Upper lobe of right lung (tissue), 1 donor: ENCODE measurements at regions not wholly inside any gene's neighbourhood (a gene's known extent, or its start where the extent isn't known, plus 50 kb on each side); places are given as distances from the start of the nearest gene placed in this dataset.

Source experiments
- ATAC-seq: fragments of 200-7000 bp; cut with Tn5 transposase; one replicate; pipeline ENCODE4 v1.9.1; 2020; ENCODE audit warnings: mild to moderate bottlenecking, moderate library complexity
- DNase-seq: peaks from one replicate; pipeline ENCODE4 v3.0.0-alpha.2; 2020
- H3K27ac ChIP-seq: fragments of 200-600 bp; one replicate; pipeline ENCODE4 v1.8.0; 2022
- H3K27me3 ChIP-seq: fragments of 200-600 bp; one replicate; pipeline ENCODE4 v1.8.0; 2022; ENCODE audit warnings: mild to moderate bottlenecking
- H3K36me3 ChIP-seq: fragments of 200-600 bp; one replicate; pipeline ENCODE4 v1.8.0; 2022
- H3K4me1 ChIP-seq: fragments of 200-600 bp; one replicate; pipeline ENCODE4 v1.8.0; 2022
- H3K4me3 ChIP-seq: fragments of 200-600 bp; one replicate; pipeline ENCODE4 v1.8.0; 2022; ENCODE audit warnings: mild to moderate bottlenecking
- H3K9me3 ChIP-seq: fragments of 200-600 bp; one replicate; pipeline ENCODE4 v1.8.0; 2022
- CTCF ChIP-seq: fragments of 200-600 bp; IDR thresholded peaks from one replicate; pipeline ENCODE4 v1.8.0; 2022; ENCODE audit warnings: antibody characterized with exemption
- intact Hi-C: fragments of 100-400 bp; cut with DNase I; formaldehyde crosslinking; loops from one replicate; pipeline ENCODE4 v1.11.0; 2022
- donor health status: DM: no; HTN: yes; CAD: no; lungs with severe emphysema.

- H3K36me3 ChIP-seq = no peaks in the 10 kb centered on the region
- intact Hi-C loops = no loop called here
- ATAC-seq = no peak
- H3K9me3 ChIP-seq = no peaks in the 10 kb centered on the region
- no peaks in the 10 kb centered on the region for H3K4me1 ChIP-seq
- no peak for DNase-seq
- H3K27ac ChIP-seq = no peak overlapping the region
- TF ChIP-seq CTCF = no peak
- no peaks in the 10 kb centered on the region for H3K27me3 ChIP-seq
- H3K4me3 ChIP-seq = no peak overlapping the region
These were observed 60.5 kb upstream of the ADAMTS3 start for GRCh38 chr4:72629540-72629939.

- intact Hi-C loops = no loop called here
- no peak for DNase-seq
- H3K36me3 ChIP-seq = no peaks in the 10 kb centered on the region
- ATAC-seq = no peak
- no peak overlapping the region for H3K4me3 ChIP-seq
- no peak for TF ChIP-seq CTCF
- no peaks in the 10 kb centered on the region for H3K9me3 ChIP-seq
- H3K27ac ChIP-seq = no peak overlapping the region
- no peaks in the 10 kb centered on the region for H3K27me3 ChIP-seq
- no peaks in the 10 kb centered on the region for H3K4me1 ChIP-seq
These were observed 58.7 kb upstream of the ADAMTS3 start for GRCh38 chr4:72627723-72628122.
